HepG2 (cell line): ENCODE measurements at regions not wholly inside any gene's neighbourhood (a gene's known extent, or its start where the extent isn't known, plus 50 kb on each side); places are given as distances from the start of the nearest gene placed in this dataset.

Experiments used
- ATAC-seq: fragments of 200-7000 bp; cut with Tn5 transposase; 3 replicates; pipeline ENCODE4 v1.9.1; 2020; ENCODE audit warnings: mild to moderate bottlenecking, moderate library complexity
- BruUV-seq: library from RNA; stranded (reverse); fragments of 400-500 nt; replicated peaks from 2 replicates; lab custom pipeline; 2021; lab: Mats Ljungman, UMichigan
- CTCF ChIA-PET: fragments of 300-600 bp; formaldehyde crosslinking; extraction: SDS; loops from one replicate; lab custom pipeline; 2021; ENCODE audit warnings: low total read pairs, inconsistent platforms, low intra/inter-chr PET ratio; lab: Yijun Ruan, JAX
- POLR2A ChIA-PET: fragments of 350-600 bp; sonication (Branson Sonifier 250); formaldehyde crosslinking; loops from one replicate; lab custom pipeline; 2020; ENCODE audit warnings: antibody characterized with exemption, inconsistent platforms; lab: Yijun Ruan, JAX
- DNase-seq: peaks from one replicate; pipeline ENCODE4 v3.0.0-alpha.2; 2015; ENCODE audit warnings: low spot score
- FAIRE-seq: peaks from 3 replicates; lab custom pipeline; 2011; peaks lifted over from hg19 to GRCh38; lab: Jason Lieb, UNC
- H2AFZ ChIP-seq: one replicate; pipeline ENCODE4 v1.6.1; 2011; ENCODE audit warnings: low read length, inconsistent platforms
- H3K27ac ChIP-seq: fragments of 300-600 bp; 3 replicates; pipeline ENCODE4 v1.8.0; 2011; ENCODE audit warnings: mixed run types, mild to moderate bottlenecking, mixed read lengths, low read length, inconsistent platforms; ENCODE audit not compliant: insufficient read depth; ENCODE audit errors: extremely low read length
- H3K27me3 ChIP-seq, 2 experiments: fragments of 200-600 bp in 1 of 2; 2 replicates in 1 of 2; 3 replicates in 1 of 2; pipeline versions ENCODE4 v1.6.0 to v1.8.0; 2011; ENCODE audit warnings: low read length in 2 of 2, mild to moderate bottlenecking in 2 of 2, moderate library complexity in 2 of 2, inconsistent platforms in 1 of 2; ENCODE audit not compliant: insufficient read depth in 2 of 2, control insufficient read depth in 1 of 2
- H3K36me3 ChIP-seq, 2 experiments: fragments of 200-600 bp in 1 of 2; replicated peaks in 1 of 2; 2 replicates in 1 of 2; 3 replicates in 1 of 2; pipeline versions ENCODE4 v1.5.1 to v1.8.0; 2011; ENCODE audit warnings: low read length in 2 of 2, inconsistent platforms in 1 of 2; ENCODE audit not compliant: insufficient read depth in 2 of 2, control insufficient read depth in 1 of 2
- H3K4me1 ChIP-seq: 2 replicates; pipeline ENCODE4 v1.5.1; 2012; ENCODE audit warnings: low read length, inconsistent platforms; ENCODE audit not compliant: insufficient read depth
- H3K4me2 ChIP-seq: 2 replicates; pipeline ENCODE4 v1.6.0; 2011; ENCODE audit warnings: low read depth, low read length, inconsistent platforms
- H3K4me3 ChIP-seq, 3 experiments: fragments of 200-600 bp in 1 of 3; sonication (generic), shearing (Covaris generic) in 1 of 3; replicated peaks in 1 of 3; 2 replicates each; pipeline ENCODE4 v1.5.1; 2011 to 2016; ENCODE audit warnings: low read length in 3 of 3, inconsistent platforms in 2 of 3, low read depth in 2 of 3, mild to moderate bottlenecking in 2 of 3, control low read depth in 1 of 3, mixed read lengths in 1 of 3; ENCODE audit not compliant: insufficient read depth in 1 of 3
- H3K79me2 ChIP-seq: one replicate; pipeline ENCODE4 v1.6.1; 2011; ENCODE audit warnings: low read length, inconsistent platforms; ENCODE audit not compliant: insufficient read depth
- H3K9ac ChIP-seq: 2 replicates; pipeline ENCODE4 v1.6.0; 2011; ENCODE audit warnings: mild to moderate bottlenecking, low read depth, low read length, inconsistent platforms; ENCODE audit not compliant: insufficient read depth
- H3K9me3 ChIP-seq: 2 replicates; pipeline ENCODE4 v1.5.1; 2012; ENCODE audit warnings: mild to moderate bottlenecking, low read length
- H4K20me1 ChIP-seq: 2 replicates; pipeline ENCODE4 v1.6.0; 2011; ENCODE audit warnings: inconsistent platforms, mild to moderate bottlenecking, low read length, moderate library complexity; ENCODE audit not compliant: insufficient read depth
- ARID4A ChIP-seq: sonication (generic); formaldehyde crosslinking; IDR thresholded peaks from 2 replicates; pipeline ENCODE4 v1.5.0; 2020; ENCODE audit warnings: mild to moderate bottlenecking, missing genetic modification reagents, borderline replicate concordance
- DMAP1 ChIP-seq: IDR thresholded peaks from 2 replicates; pipeline ENCODE4 v1.6.1; 2016
- MAFF ChIP-seq: IDR thresholded peaks from 2 replicates; pipeline ENCODE4 v1.6.1; 2011; ENCODE audit warnings: low read depth, low read length, improper control_type of control experiment
- NFKB2 ChIP-seq: sonication (generic); formaldehyde crosslinking; IDR thresholded peaks from 2 replicates; pipeline ENCODE4 v1.4.0; 2020; ENCODE audit warnings: missing genetic modification reagents, borderline replicate concordance
- TCF12 ChIP-seq, 2 experiments: fragments of 450-650 bp in 1 of 2; sonication (generic) in 1 of 2; formaldehyde crosslinking in 1 of 2; IDR thresholded peaks; 2 replicates each; pipeline versions ENCODE4 v1.6.1 to v1.8.0; 2017 to 2022; ENCODE audit warnings: antibody characterized with exemption in 1 of 2, mild to moderate bottlenecking in 1 of 2, missing genetic modification reagents in 1 of 2, moderate library complexity in 1 of 2
- ZBTB8A ChIP-seq: sonication (generic); formaldehyde crosslinking; IDR thresholded peaks from 2 replicates; pipeline ENCODE4 v1.4.0; 2020; ENCODE audit warnings: mild to moderate bottlenecking, low read depth, missing genetic modification reagents, borderline replicate concordance
- ZNF253 ChIP-seq: sonication (generic); formaldehyde crosslinking; IDR thresholded peaks from 2 replicates; pipeline ENCODE4 v1.8.0; 2022; ENCODE audit warnings: mild to moderate bottlenecking, missing genetic modification reagents, borderline replicate concordance
- ZNF530 ChIP-seq: sonication (generic); formaldehyde crosslinking; IDR thresholded peaks from 2 replicates; pipeline ENCODE4 v1.5.0; 2020; ENCODE audit warnings: low read depth, mild to moderate bottlenecking, missing genetic modification reagents
- ZNF564 ChIP-seq: sonication (generic); formaldehyde crosslinking; IDR thresholded peaks from 2 replicates; pipeline ENCODE4 v1.8.1; 2023; ENCODE audit warnings: mild to moderate bottlenecking, missing genetic modification reagents
- ZNF678 ChIP-seq: sonication (generic); formaldehyde crosslinking; IDR thresholded peaks from 2 replicates; pipeline ENCODE4 v1.4.0; 2020; ENCODE audit warnings: mild to moderate bottlenecking, missing genetic modification reagents
- ZNF770 ChIP-seq: sonication (generic); formaldehyde crosslinking; IDR thresholded peaks from 2 replicates; pipeline ENCODE4 v1.5.0; 2020; ENCODE audit warnings: mild to moderate bottlenecking, missing genetic modification reagents
- ZNF772 ChIP-seq: sonication (generic); formaldehyde crosslinking; IDR thresholded peaks from 2 replicates; pipeline ENCODE4 v1.5.0; 2020; ENCODE audit warnings: mild to moderate bottlenecking, missing genetic modification reagents
- WGBS: methylation state at CpG from one replicate; pipeline ENCODE4 v1.1.6; 2017; ENCODE audit warnings: low lambda C conversion rate; 5-methylcytosine and 5-hydroxymethylcytosine counted together
- in situ Hi-C: cut with HindIII; loops from 2 replicates; pipeline ENCODE4 v1.10.0; 2017; ENCODE audit warnings: low pct_unique_long_range_greater_than_20kb; ENCODE audit not compliant: extremely low pct_ligation_motif_present
- intact Hi-C: fragments of 100-400 bp; cut with micrococcal nuclease; formaldehyde crosslinking; loops from one replicate; pipeline ENCODE4 v1.10.0; 2022; ENCODE audit not compliant: unreplicated experiment

GRCh38 chr5:174794931-174795672, 70.7 kb downstream of the MSX2 start:
- Histone ChIP-seq H4K20me1 (no peaks in the 10 kb centered on the region), H3K9ac (no peak overlapping the region), H3K36me3 (no peaks in the 10 kb centered on the region), H3K4me1 (no peaks in the 10 kb centered on the region), H3K79me2 (no peaks in the 10 kb centered on the region), H3K9me3 (no peaks in the 10 kb centered on the region), H3K27me3 (peaks cover 2 to 19% of the 10 kb centered on the region in 2 experiments; a peak in 3 of 5 replicates), H3K27ac (no peak overlapping the region), H2AFZ (no peak overlapping the region), H3K4me2 (no peak overlapping the region), H3K4me3 (no peak overlapping the region)
- FAIRE-seq (no peak), ATAC-seq (no peak), DNase-seq (no peak)
- 5% methylated on average over 8 of the region's 11 CpGs for WGBS
- intact Hi-C loops (no loop called here), in situ Hi-C loops (loop anchor here (5.0 kb wide), 1 partner anchor 378 kb away; no protein-coding TSS in a partner anchor)
- CTCF ChIA-PET = interaction anchor here (2.1 kb wide), 1 partner anchor 376 kb away, joined by 25 read pairs; no protein-coding TSS in a partner anchor
- no peak for TF ChIP-seq ZNF253
- no peak for TF ChIP-seq ZNF678 (CRISPR knock-in tag)
- no peak for TF ChIP-seq NFKB2 (CRISPR knock-in tag)
- no peak for TF ChIP-seq ZBTB8A
- no peak for TF ChIP-seq ZNF770 (CRISPR knock-in tag)
- TF ChIP-seq ZNF772 (CRISPR knock-in tag) = no peak
- TF ChIP-seq ZNF564 = no peak
- TF ChIP-seq ARID4A (CRISPR knock-in tag) = no peak
- no peak for TF ChIP-seq TCF12 (IDR thresholded peaks at IDR 0.05)
- TF ChIP-seq TCF12 (CRISPR knock-in tag; IDR thresholded peaks at IDR 0.05) = no peak
- TF ChIP-seq DMAP1 (CRISPR knock-in tag) = no peak
- no peak for TF ChIP-seq MAFF
- no peak for TF ChIP-seq ZNF530 (CRISPR knock-in tag)
- no TSS peak for BruUV-seq
- POLR2A ChIA-PET = no interaction called here
